ENCODE measurements at regions not wholly inside any gene's neighbourhood (a gene's known extent, or its start where the extent isn't known, plus 50 kb on each side); places are given as distances from the start of the nearest gene placed in this dataset.

GRCh38 chr7:46157404-46157803 lies 236.3 kb upstream of the IGFBP3 start:
- TF ChIP-seq CTCF (IDR thresholded peaks at IDR 0.05) = no peak
- no peak for TF ChIP-seq EZH2phosphoT487 (IDR thresholded peaks at IDR 0.05)
- no peak for TF ChIP-seq EZH2 (IDR thresholded peaks at IDR 0.05)
